ENCODE measurements at regions not wholly inside any gene's neighbourhood (a gene's known extent, or its start where the extent isn't known, plus 50 kb on each side); places are given as distances from the start of the nearest gene placed in this dataset.

DNA sequence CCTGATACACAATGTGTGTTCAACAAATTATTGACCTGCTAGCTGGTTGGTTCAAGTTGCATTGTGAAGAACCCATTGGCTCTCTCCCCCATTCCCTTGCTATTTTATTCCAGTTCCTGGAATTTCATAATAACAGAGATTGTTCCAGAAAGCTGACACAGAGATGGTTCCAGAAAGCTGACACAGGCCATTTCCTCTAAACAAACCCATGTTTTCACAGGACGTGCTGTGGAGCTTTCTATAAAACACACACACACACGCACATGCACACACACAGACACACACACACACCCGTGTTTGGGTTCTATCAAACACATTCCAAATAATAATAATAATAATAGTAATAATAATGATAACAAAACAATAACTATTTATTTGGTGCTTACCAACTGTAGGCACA, 259.1 kb downstream of the CLIC5 start:
- H3K79me2 ChIP-seq (ENCODE audit: control insufficient read depth, insufficient read depth, low read length): no peaks in the 10 kb centered on the region
- ChIA-PET CTCF (no interaction called here), POLR2A (no interaction called here)
- no peaks in the 10 kb centered on the region for H3K27me3 ChIP-seq (ENCODE audit: control insufficient read depth in 2 of 2, insufficient read depth in 2 of 2, low read length in 2 of 2)
- H3K27ac ChIP-seq (ENCODE audit: insufficient read depth, low read depth, low read length): no peak overlapping the region
- no peak for DNase-seq (ENCODE audit: low read depth, low spot score)
- dilution Hi-C loops (cut with MboI; ENCODE audit: extremely low pct_ligation_motif_present, low sequenced_read_pairs): no loop called here
- H3K4me1 ChIP-seq (ENCODE audit: control insufficient read depth, extremely low read depth, insufficient read depth, low read length): no peaks in the 10 kb centered on the region
- no peaks in the 10 kb centered on the region for H3K9me1 ChIP-seq (replicated peaks; ENCODE audit: control insufficient read depth, extremely low read depth, insufficient read depth, low read length)
- H2AFZ ChIP-seq (ENCODE audit: low read depth, low read length): no peak overlapping the region
- TF ChIP-seq, protein P1, sequence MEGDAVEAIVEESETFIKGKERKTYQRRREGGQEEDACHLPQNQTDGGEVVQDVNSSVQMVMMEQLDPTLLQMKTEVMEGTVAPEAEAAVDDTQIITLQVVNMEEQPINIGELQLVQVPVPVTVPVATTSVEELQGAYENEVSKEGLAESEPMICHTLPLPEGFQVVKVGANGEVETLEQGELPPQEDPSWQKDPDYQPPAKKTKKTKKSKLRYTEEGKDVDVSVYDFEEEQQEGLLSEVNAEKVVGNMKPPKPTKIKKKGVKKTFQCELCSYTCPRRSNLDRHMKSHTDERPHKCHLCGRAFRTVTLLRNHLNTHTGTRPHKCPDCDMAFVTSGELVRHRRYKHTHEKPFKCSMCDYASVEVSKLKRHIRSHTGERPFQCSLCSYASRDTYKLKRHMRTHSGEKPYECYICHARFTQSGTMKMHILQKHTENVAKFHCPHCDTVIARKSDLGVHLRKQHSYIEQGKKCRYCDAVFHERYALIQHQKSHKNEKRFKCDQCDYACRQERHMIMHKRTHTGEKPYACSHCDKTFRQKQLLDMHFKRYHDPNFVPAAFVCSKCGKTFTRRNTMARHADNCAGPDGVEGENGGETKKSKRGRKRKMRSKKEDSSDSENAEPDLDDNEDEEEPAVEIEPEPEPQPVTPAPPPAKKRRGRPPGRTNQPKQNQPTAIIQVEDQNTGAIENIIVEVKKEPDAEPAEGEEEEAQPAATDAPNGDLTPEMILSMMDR (IDR thresholded peaks at IDR 0.05; ENCODE audit: extremely low read depth in 1 of 2, insufficient read depth in 1 of 2, low read depth in 1 of 2, low read length in 2 of 2): no peak
- TF ChIP-seq JUN (IDR thresholded peaks at IDR 0.05; ENCODE audit: borderline replicate concordance, insufficient read depth, insufficient read length, low read depth) (no peak), MYC (IDR thresholded peaks at IDR 0.05; ENCODE audit: low read depth, low read length) (no peak), GATA2 (IDR thresholded peaks at IDR 0.05; ENCODE audit: insufficient read depth, insufficient read length, low read depth, low read length) (no peak)
- H3K4me2 ChIP-seq (ENCODE audit: insufficient read depth, low read length): no peak overlapping the region
- no peaks in the 10 kb centered on the region for H4K20me1 ChIP-seq (replicated peaks; ENCODE audit: control insufficient read depth, extremely low read depth, insufficient read depth, low read length)
- H3K4me3 ChIP-seq (replicated peaks in 1 of 3; ENCODE audit: insufficient read depth in 1 of 3, low read depth in 1 of 3, low read length in 3 of 3): no peak overlapping the region
- intact Hi-C loops (cut with micrococcal nuclease): no loop called here
- H3K9me3 ChIP-seq (replicated peaks; ENCODE audit: control insufficient read depth, insufficient read depth, low read length): no peaks in the 10 kb centered on the region
- no peaks in the 10 kb centered on the region for H3K36me3 ChIP-seq (ENCODE audit: control insufficient read depth in 2 of 2, extremely low read depth in 1 of 2, insufficient read depth in 2 of 2, low read length in 2 of 2)
- no TSS peak for BruUV-seq (replicated peaks)
- no peak overlapping the region for H3K9ac ChIP-seq (replicated peaks; ENCODE audit: extremely low read depth, insufficient read depth, low read length)
- no peak for FAIRE-seq

DNA sequence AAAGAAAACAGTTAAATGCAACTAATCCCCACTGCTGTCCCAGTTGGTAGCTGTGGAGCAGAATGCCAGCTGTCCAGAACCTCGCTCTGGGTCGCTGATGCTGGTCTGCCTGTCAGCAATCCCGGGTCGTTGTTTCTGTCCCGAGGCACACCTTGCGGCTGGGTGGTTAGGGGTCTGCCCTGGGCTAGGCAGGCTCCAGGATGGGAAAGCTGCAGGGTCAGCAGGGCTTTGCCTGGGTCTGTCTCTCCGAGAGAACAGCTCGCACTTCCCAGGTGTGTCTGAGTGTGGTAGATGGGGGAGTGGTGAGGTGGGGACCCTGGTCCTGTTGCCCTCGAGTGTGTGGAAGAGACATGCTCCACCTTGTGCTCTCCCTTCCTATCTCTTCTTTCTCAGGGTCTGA, 261.2 kb downstream of the CLIC5 start:
- DNase-seq (ENCODE audit: low read depth, low spot score): no peak
- Histone ChIP-seq H3K27me3 (ENCODE audit: control insufficient read depth in 2 of 2, insufficient read depth in 2 of 2, low read length in 2 of 2) (no peaks in the 10 kb centered on the region), H3K4me2 (ENCODE audit: insufficient read depth, low read length) (no peak overlapping the region), H2AFZ (ENCODE audit: low read depth, low read length) (no peak overlapping the region), H3K27ac (ENCODE audit: insufficient read depth, low read depth, low read length) (no peak overlapping the region), H3K4me1 (ENCODE audit: control insufficient read depth, extremely low read depth, insufficient read depth, low read length) (no peaks in the 10 kb centered on the region), H4K20me1 (replicated peaks; ENCODE audit: control insufficient read depth, extremely low read depth, insufficient read depth, low read length) (no peaks in the 10 kb centered on the region), H3K4me3 (replicated peaks in 1 of 3; ENCODE audit: insufficient read depth in 1 of 3, low read depth in 1 of 3, low read length in 3 of 3) (no peak overlapping the region), H3K9ac (replicated peaks; ENCODE audit: extremely low read depth, insufficient read depth, low read length) (no peak overlapping the region), H3K9me3 (replicated peaks; ENCODE audit: control insufficient read depth, insufficient read depth, low read length) (no peaks in the 10 kb centered on the region), H3K9me1 (replicated peaks; ENCODE audit: control insufficient read depth, extremely low read depth, insufficient read depth, low read length) (no peaks in the 10 kb centered on the region), H3K36me3 (ENCODE audit: control insufficient read depth in 2 of 2, extremely low read depth in 1 of 2, insufficient read depth in 2 of 2, low read length in 2 of 2) (no peaks in the 10 kb centered on the region), H3K79me2 (ENCODE audit: control insufficient read depth, insufficient read depth, low read length) (no peaks in the 10 kb centered on the region)
- FAIRE-seq: no peak
- ChIA-PET CTCF (no interaction called here), POLR2A (no interaction called here)
- TF ChIP-seq EZH2 (IDR thresholded peaks at IDR 0.05; ENCODE audit: borderline replicate concordance, low read depth, low read length, severe bottlenecking): no peak
- no peak for TF ChIP-seq JUN (IDR thresholded peaks at IDR 0.05; ENCODE audit: borderline replicate concordance, insufficient read depth, insufficient read length, low read depth)
- no peak for TF ChIP-seq POLR2AphosphoS5 (IDR thresholded peaks at IDR 0.05; ENCODE audit: insufficient read depth, low read depth, low read length)
- no peak for TF ChIP-seq POLR2A (IDR thresholded peaks at IDR 0.05; ENCODE audit: low read depth, low read length)
- TF ChIP-seq FOS (IDR thresholded peaks at IDR 0.05; ENCODE audit: borderline replicate concordance, insufficient read depth, low read length): no peak
- no peak for TF ChIP-seq GATA2 (IDR thresholded peaks at IDR 0.05; ENCODE audit: insufficient read depth, insufficient read length, low read depth, low read length)
- TF ChIP-seq, protein P1 (IDR thresholded peaks at IDR 0.05; ENCODE audit: extremely low read depth in 1 of 2, insufficient read depth in 1 of 2, low read depth in 1 of 2, low read length in 2 of 2): no peak
- dilution Hi-C loops (cut with MboI; ENCODE audit: extremely low pct_ligation_motif_present, low sequenced_read_pairs): no loop called here
- intact Hi-C loops (cut with micrococcal nuclease): no loop called here
- no TSS peak for BruUV-seq (replicated peaks)

All from endothelial cell of umbilical vein (primary cell).